C1 segment of cervical spinal cord (tissue), 14 donors: ENCODE measurements at regions not wholly inside any gene's neighbourhood (a gene's known extent, or its start where the extent isn't known, plus 50 kb on each side); places are given as distances from the start of the nearest gene placed in this dataset.
"Not testable (repeated sequence)": the region's sequence is repeated elsewhere in the genome, so short reads cannot be mapped to it uniquely, and the experiment has no call there.

Experiments used
- DNase-seq, 14 donors: peaks; one replicate each; lab custom pipeline; 2025; lab: John Stamatoyannopoulos, UW

GRCh38 chr6:137311940-137312339 is 92.8 kb upstream of the IFNGR1 start:
- DNase-seq, result no peak

GRCh38 chr6:137309078-137309762 is 90.0 kb upstream of the IFNGR1 start:
- peak in 8 of 14 donors; percentile 8 to 52 (median 34) for DNase-seq

- no peak for DNase-seq
Observed at GRCh38 chr6:137307163-137307854, 88.1 kb upstream of the IFNGR1 start.

GRCh38 chr6:137305691-137306090 is 86.5 kb upstream of the IFNGR1 start:
- no peak for DNase-seq

GRCh38 chr6:137304020-137304780 is 85.0 kb upstream of the IFNGR1 start:
- DNase-seq, result no peak

GRCh38 chr6:137303441-137303840 is 84.3 kb upstream of the IFNGR1 start:
- no peak for DNase-seq

GRCh38 chr6:137299681-137300080 is 80.5 kb upstream of the IFNGR1 start:
- no peak for DNase-seq

GRCh38 chr6:137297887-137298286 is 78.7 kb upstream of the IFNGR1 start:
- peak in 1 of 14 donors; percentile 18 for DNase-seq

GRCh38 chr6:137292326-137292725 is 73.1 kb upstream of the IFNGR1 start:
- DNase-seq, result not testable (repeated sequence)

- peak in 8 of 14 donors; percentile 8 to 34 (median 21) for DNase-seq
Observed at GRCh38 chr6:137291441-137291840, 72.3 kb upstream of the IFNGR1 start.

- DNase-seq, result no peak
Observed at GRCh38 chr6:137290601-137291261, 71.5 kb upstream of the IFNGR1 start.

- DNase-seq, result no peak
Observed at GRCh38 chr6:137286916-137287315, 67.7 kb upstream of the IFNGR1 start.

GRCh38 chr6:137286368-137286767 is 67.2 kb upstream of the IFNGR1 start:
- DNase-seq, result no peak

- DNase-seq, result no peak
Observed at GRCh38 chr6:137284811-137285110, 65.6 kb upstream of the IFNGR1 start.

- DNase-seq, result peak in 3 of 14 donors; percentile 15 to 34 (median 16)
Observed at GRCh38 chr6:137283940-137284810, 65.0 kb upstream of the IFNGR1 start.

- DNase-seq, result no peak
Observed at GRCh38 chr6:137283080-137283479, 63.9 kb upstream of the IFNGR1 start.

- DNase-seq, result peak in 1 of 14 donors; percentile 12
Observed at GRCh38 chr6:137282254-137282653, 63.1 kb upstream of the IFNGR1 start.

GRCh38 chr6:137279279-137279678 is 60.1 kb upstream of the IFNGR1 start:
- not testable (repeated sequence) for DNase-seq

- DNase-seq, result no peak
Observed at GRCh38 chr6:137277971-137278637, 58.9 kb upstream of the IFNGR1 start.

- no peak for DNase-seq
Observed at GRCh38 chr6:137272403-137272802, 53.2 kb upstream of the IFNGR1 start.
